MM.1S (cell line): ENCODE measurements at regions not wholly inside any gene's neighbourhood (a gene's known extent, or its start where the extent isn't known, plus 50 kb on each side); places are given as distances from the start of the nearest gene placed in this dataset.

Experiments
- DNase-seq: peaks from one replicate; pipeline ENCODE4 v3.0.0-alpha.2; 2015
- H2AFZ ChIP-seq: fragments of 300-600 bp; sonication (generic); 2 replicates; pipeline ENCODE4 v1.6.0; 2016; ENCODE audit warnings: antibody characterized with exemption, low read length
- H3F3A ChIP-seq: fragments of 300-600 bp; sonication (generic); 2 replicates; pipeline ENCODE4 v1.6.1; 2016; ENCODE audit warnings: mild to moderate bottlenecking, antibody characterized with exemption, low read length, moderate library complexity, mixed read lengths; ENCODE audit not compliant: insufficient read depth
- H3K27ac ChIP-seq: fragments of 300-600 bp; sonication (generic); 2 replicates; pipeline ENCODE4 v1.5.1; 2016; ENCODE audit warnings: mild to moderate bottlenecking, low read length
- H3K27me3 ChIP-seq: fragments of 300-600 bp; sonication (generic); replicated peaks from 2 replicates; pipeline ENCODE4 v1.6.0; 2016; ENCODE audit warnings: low read length; ENCODE audit not compliant: insufficient read depth
- H3K36me3 ChIP-seq: fragments of 300-600 bp; sonication (generic); replicated peaks from 2 replicates; pipeline ENCODE4 v1.6.1; 2016; ENCODE audit warnings: mild to moderate bottlenecking, low read length, mixed read lengths; ENCODE audit not compliant: insufficient read depth
- H3K4me1 ChIP-seq: fragments of 300-600 bp; sonication (generic); 2 replicates; pipeline ENCODE4 v1.6.1; 2016; ENCODE audit warnings: low read length, mixed read lengths
- H3K4me2 ChIP-seq: fragments of 300-600 bp; sonication (generic); 2 replicates; pipeline ENCODE4 v1.6.0; 2016; ENCODE audit warnings: low read depth, low read length
- H3K4me3 ChIP-seq: fragments of 300-600 bp; sonication (generic); 2 replicates; pipeline ENCODE4 v1.5.1; 2016; ENCODE audit warnings: low read length, mixed read lengths
- H3K79me2 ChIP-seq: fragments of 300-600 bp; sonication (generic); 2 replicates; pipeline ENCODE4 v1.6.1; 2016; ENCODE audit warnings: mixed run types, low read length, mixed read lengths
- H3K9ac ChIP-seq: fragments of 300-600 bp; sonication (generic); 2 replicates; pipeline ENCODE4 v1.6.1; 2016; ENCODE audit warnings: low read length, mixed read lengths
- H3K9me2 ChIP-seq: fragments of 300-600 bp; sonication (generic); replicated peaks from 2 replicates; pipeline ENCODE4 v1.6.1; 2016; ENCODE audit warnings: mild to moderate bottlenecking, low read length, mixed read lengths; ENCODE audit not compliant: insufficient read depth
- H3K9me3 ChIP-seq: fragments of 300-600 bp; sonication (generic); replicated peaks from 2 replicates; pipeline ENCODE4 v1.6.1; 2016; ENCODE audit warnings: mild to moderate bottlenecking, low read length, mixed read lengths; ENCODE audit not compliant: insufficient read depth
- H4K20me1 ChIP-seq: fragments of 300-600 bp; sonication (generic); 2 replicates; pipeline ENCODE4 v1.6.1; 2016; ENCODE audit warnings: mild to moderate bottlenecking, low read length, moderate library complexity, mixed read lengths; ENCODE audit not compliant: insufficient read depth
- EZH2 ChIP-seq: fragments of 300-600 bp; sonication (generic); optimal IDR thresholded peaks from 2 replicates; pipeline ENCODE3; 2017; ENCODE audit warnings: low read depth, mild to moderate bottlenecking, antibody characterized with exemption, low read length, mixed read lengths
- EZH2phosphoT487 ChIP-seq: fragments of 300-600 bp; sonication (generic); IDR thresholded peaks from 2 replicates; pipeline ENCODE4 v1.6.1; 2018; ENCODE audit warnings: antibody characterized with exemption, low read length
- TF ChIP-seq, protein P1 (sequence below): fragments of 300-600 bp; sonication (generic); IDR thresholded peaks from 2 replicates; pipeline ENCODE4 v1.5.1; 2016; ENCODE audit warnings: antibody characterized with exemption, low read length, mixed read lengths

DNA sequence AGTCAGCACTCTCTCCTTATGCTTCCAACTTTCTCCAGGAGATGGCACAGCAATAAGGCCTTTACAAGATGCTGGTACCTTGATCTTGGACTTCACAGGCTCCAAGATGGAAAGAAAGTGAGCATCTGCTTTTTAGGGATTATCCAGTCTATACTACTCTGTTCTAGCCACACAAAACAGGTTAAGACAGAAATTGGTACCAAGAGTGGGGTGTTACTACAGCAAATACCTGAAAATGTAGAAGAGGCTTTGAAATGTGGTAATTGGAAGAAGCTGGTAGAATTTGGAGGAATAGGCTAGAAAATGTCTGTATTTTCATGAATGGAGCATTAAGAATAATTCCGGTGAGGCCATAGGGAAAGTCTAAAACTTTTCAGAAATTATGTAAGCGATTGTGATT lies 484.8 kb upstream of the GRIA1 start:
- Histone ChIP-seq H4K20me1 (no peaks in the 10 kb centered on the region), H3K9ac (no peak overlapping the region), H3K27ac (no peak overlapping the region), H3K4me2 (no peak overlapping the region), H3K9me2 (no peaks in the 10 kb centered on the region), H3K4me1 (no peaks in the 10 kb centered on the region), H3K4me3 (no peak overlapping the region), H2AFZ (no peak overlapping the region), H3K27me3 (no peaks in the 10 kb centered on the region), H3K36me3 (no peaks in the 10 kb centered on the region), H3K9me3 (no peaks in the 10 kb centered on the region), H3F3A (no peaks in the 10 kb centered on the region), H3K79me2 (no peaks in the 10 kb centered on the region)
- TF ChIP-seq, protein P1, sequence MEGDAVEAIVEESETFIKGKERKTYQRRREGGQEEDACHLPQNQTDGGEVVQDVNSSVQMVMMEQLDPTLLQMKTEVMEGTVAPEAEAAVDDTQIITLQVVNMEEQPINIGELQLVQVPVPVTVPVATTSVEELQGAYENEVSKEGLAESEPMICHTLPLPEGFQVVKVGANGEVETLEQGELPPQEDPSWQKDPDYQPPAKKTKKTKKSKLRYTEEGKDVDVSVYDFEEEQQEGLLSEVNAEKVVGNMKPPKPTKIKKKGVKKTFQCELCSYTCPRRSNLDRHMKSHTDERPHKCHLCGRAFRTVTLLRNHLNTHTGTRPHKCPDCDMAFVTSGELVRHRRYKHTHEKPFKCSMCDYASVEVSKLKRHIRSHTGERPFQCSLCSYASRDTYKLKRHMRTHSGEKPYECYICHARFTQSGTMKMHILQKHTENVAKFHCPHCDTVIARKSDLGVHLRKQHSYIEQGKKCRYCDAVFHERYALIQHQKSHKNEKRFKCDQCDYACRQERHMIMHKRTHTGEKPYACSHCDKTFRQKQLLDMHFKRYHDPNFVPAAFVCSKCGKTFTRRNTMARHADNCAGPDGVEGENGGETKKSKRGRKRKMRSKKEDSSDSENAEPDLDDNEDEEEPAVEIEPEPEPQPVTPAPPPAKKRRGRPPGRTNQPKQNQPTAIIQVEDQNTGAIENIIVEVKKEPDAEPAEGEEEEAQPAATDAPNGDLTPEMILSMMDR, result no peak
- TF ChIP-seq EZH2 (no peak), EZH2phosphoT487 (no peak)
- DNase-seq, result no peak

DNA sequence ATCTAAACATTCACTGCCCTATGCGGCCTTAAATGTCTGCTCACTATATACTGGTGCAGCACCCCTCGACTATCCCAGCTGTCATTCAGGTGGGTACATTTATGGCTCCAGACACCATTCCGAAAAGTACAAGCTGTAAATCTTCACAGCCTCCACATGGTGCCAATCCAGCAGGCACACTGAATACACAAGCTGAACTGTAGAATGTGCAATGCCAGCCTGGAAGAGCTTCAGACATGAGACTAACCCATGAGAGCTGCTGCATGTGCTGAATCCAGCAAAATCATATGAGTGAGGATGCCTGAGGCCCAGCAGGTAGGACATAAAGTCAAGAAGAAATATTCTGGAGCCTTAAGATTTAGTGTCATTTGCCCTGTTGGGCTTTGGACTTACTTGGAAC lies 483.8 kb upstream of the GRIA1 start:
- DNase-seq, result no peak
- no peaks in the 10 kb centered on the region for H3K27me3 ChIP-seq
- H3K9me3 ChIP-seq, result no peaks in the 10 kb centered on the region
- no peaks in the 10 kb centered on the region for H4K20me1 ChIP-seq
- no peaks in the 10 kb centered on the region for H3K36me3 ChIP-seq
- no peak overlapping the region for H3K4me3 ChIP-seq
- H3K79me2 ChIP-seq, result no peaks in the 10 kb centered on the region
- no peak for TF ChIP-seq EZH2phosphoT487
- TF ChIP-seq, protein P1, result no peak
- no peak for TF ChIP-seq EZH2
- H3K4me2 ChIP-seq, result no peak overlapping the region
- H3K4me1 ChIP-seq, result no peaks in the 10 kb centered on the region
- no peak overlapping the region for H3K9ac ChIP-seq
- H3F3A ChIP-seq, result no peaks in the 10 kb centered on the region
- no peaks in the 10 kb centered on the region for H3K9me2 ChIP-seq
- no peak overlapping the region for H2AFZ ChIP-seq
- H3K27ac ChIP-seq, result no peak overlapping the region

DNA sequence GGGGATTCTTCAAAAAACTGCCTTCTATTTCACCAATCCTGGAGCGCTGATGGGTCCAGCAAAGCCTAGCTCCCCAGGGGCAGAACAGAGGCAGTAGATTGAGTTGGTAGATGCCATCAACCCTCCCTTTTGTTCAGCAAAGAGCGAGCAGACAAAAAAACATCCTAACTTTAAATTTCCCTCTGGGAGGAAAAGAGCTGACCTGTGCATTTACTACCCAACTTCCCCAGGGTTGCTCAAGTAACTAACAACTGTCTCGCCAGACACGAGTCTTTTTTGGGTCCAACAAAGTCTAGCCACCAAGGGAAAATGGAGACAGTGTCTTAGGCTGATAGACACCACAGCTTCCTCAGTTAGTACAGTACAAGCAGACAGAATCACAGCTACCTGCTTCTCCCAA lies 476.3 kb upstream of the GRIA1 start:
- Histone ChIP-seq H3K4me1 (no peaks in the 10 kb centered on the region), H3K9me3 (no peaks in the 10 kb centered on the region), H3K27ac (no peak overlapping the region), H3K36me3 (no peaks in the 10 kb centered on the region), H3K9me2 (no peaks in the 10 kb centered on the region), H3K27me3 (no peaks in the 10 kb centered on the region), H2AFZ (no peak overlapping the region), H3K4me2 (no peak overlapping the region), H4K20me1 (no peaks in the 10 kb centered on the region), H3K4me3 (no peak overlapping the region), H3K9ac (no peak overlapping the region), H3K79me2 (no peaks in the 10 kb centered on the region), H3F3A (no peaks in the 10 kb centered on the region)
- TF ChIP-seq EZH2phosphoT487 (no peak), EZH2 (no peak)
- TF ChIP-seq, protein P1, result no peak
- no peak for DNase-seq

DNA sequence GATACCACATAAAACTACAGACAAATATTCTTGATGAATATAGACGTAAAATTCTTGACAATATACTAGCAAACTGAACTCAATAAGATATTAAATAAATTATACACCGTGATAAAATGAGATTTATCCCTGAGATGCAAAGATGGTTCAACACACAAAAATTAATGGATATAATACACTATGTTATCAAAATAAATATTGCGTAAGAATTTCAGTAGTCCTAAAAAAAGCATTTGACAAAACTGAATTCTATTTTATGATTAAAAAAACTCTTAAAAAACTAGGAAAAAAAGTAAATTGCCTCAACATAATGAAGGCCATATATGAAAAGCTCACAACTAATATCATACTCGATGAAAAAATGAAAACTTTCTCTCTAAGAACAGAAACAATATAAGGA lies 472.3 kb upstream of the GRIA1 start:
- Histone ChIP-seq H3K27me3 (no peaks in the 10 kb centered on the region), H3K27ac (no peak overlapping the region), H3K4me3 (no peak overlapping the region), H3K4me1 (no peaks in the 10 kb centered on the region), H3K9me2 (no peaks in the 10 kb centered on the region), H3K4me2 (no peak overlapping the region), H3F3A (no peaks in the 10 kb centered on the region), H2AFZ (no peak overlapping the region), H3K9ac (no peak overlapping the region), H4K20me1 (no peaks in the 10 kb centered on the region), H3K36me3 (no peaks in the 10 kb centered on the region), H3K79me2 (no peaks in the 10 kb centered on the region), H3K9me3 (no peaks in the 10 kb centered on the region)
- no peak for DNase-seq
- TF ChIP-seq EZH2 (no peak), EZH2phosphoT487 (no peak)
- TF ChIP-seq, protein P1, result no peak
